ENCODE measurements at regions not wholly inside any gene's neighbourhood (a gene's known extent, or its start where the extent isn't known, plus 50 kb on each side); places are given as distances from the start of the nearest gene placed in this dataset.

GRCh38 chr4:43990963-43991362 lies 457.6 kb downstream of the KCTD8 start:
- TF ChIP-seq CTCF (IDR thresholded peaks at IDR 0.05) (no peak), POLR2A (IDR thresholded peaks at IDR 0.05) (no peak)

Data from uterus (tissue), 2 donors.